Kidney capillary endothelial cell (primary cell): ENCODE measurements at regions not wholly inside any gene's neighbourhood (a gene's known extent, or its start where the extent isn't known, plus 50 kb on each side); places are given as distances from the start of the nearest gene placed in this dataset.
"Not testable (repeated sequence)": the region's sequence is repeated elsewhere in the genome, so short reads cannot be mapped to it uniquely, and the experiment has no call there.

ENCODE experiments used
- DNase-seq: peaks from one replicate; pipeline ENCODE4 v3.0.0-alpha.2; 2018; ENCODE audit warnings: low spot score

- DNase-seq, result no peak
Observed at GRCh38 chrX:143935601-143936000, 51.7 kb downstream of the UBE2NL start.

DNA sequence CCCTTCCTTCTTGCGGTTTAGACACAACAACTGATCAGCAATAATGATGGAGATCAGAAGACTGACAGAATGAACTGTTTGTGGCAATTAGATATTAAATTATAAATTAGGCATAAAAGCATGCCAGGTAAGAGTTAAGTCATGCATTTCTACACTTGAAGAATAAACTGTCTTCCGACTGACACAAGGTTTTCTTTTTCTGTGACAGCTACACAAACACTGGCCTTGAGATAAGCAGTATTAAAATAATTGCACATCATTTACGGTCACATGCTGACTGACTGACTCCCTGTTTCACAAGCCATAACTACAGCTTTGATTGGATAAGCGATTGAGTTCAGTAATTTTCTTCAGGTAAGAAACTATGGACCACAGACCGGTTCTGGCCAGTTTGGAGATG, 56.2 kb downstream of the UBE2NL start:
- DNase-seq, result no peak

DNA sequence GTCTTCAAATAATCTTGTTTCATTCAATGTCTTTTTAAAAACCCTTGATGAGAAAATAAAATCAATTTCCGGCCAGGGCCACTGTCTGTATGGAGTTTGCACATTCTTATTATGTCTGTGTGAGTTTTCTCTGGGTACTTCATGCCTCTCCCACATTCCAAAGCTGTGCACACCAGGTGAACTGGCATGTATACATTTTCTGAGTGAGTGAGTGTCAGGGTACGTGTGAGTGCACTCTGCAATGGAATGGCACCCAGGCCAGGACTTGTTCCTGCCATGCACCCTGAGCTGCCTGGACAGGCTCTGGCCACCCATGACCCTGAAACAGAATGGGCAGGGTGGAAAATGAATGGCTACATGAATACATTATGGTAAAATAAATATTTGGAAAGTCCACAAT, 61.3 kb downstream of the UBE2NL start:
- DNase-seq, result no peak

DNA sequence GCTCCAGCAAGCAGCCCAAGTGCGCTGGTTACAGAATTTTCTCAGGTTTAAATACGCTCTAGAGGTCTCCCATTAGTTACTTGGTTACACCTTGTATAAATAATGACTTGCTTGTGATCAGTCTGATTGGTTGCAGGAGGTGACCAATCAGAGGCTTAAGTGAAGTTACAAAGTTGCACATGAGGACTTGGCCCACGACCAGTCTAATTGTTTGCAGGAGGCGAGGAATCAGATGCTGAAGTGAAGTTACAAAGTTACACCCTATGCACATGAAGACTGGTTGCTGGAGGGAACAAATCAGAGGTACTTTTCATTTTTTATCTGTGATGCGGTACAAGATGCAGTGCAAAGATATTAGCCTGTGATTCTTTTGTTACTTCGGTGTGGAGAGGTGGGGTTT, 80.7 kb downstream of the UBE2NL start:
- DNase-seq, result no peak

DNA sequence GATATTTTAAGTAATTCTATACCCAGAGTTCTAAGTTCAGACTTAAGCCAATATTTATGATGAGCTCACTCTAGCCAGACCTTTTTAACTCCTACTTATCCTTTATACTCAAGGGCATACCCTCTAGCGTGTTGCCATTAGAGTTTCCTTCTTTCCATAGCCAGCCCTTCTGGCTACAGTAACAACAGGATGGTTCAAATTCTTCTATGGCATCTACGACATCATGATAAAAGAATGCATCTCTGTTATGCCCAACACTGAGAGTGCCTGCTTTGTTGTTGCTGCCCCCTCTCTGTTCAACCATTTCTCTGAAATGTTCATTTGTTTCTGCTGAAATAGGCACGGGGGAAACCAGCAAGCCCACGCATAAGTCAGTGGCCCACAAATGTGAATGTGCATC, 104.5 kb downstream of the UBE2NL start:
- DNase-seq, result no peak

DNA sequence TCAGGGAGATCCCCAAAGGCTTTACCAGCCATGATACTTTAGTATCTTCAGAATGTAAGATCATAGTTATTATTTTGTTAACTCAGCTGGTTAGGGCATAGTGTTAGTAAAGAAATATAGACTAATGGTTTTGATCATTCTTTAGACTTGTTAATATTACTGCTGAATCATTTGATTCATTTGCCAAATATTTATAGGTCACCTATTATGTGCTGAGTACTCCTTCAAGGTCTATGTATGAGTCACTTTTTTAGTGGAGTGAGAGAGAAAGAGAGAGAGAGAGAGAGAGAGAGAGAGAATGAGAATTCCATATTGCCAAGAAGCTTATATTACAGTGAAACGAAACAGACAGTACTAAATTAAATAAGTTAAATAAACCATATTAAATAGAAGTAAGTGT, 110.3 kb downstream of the UBE2NL start:
- DNase-seq, result no peak

DNA sequence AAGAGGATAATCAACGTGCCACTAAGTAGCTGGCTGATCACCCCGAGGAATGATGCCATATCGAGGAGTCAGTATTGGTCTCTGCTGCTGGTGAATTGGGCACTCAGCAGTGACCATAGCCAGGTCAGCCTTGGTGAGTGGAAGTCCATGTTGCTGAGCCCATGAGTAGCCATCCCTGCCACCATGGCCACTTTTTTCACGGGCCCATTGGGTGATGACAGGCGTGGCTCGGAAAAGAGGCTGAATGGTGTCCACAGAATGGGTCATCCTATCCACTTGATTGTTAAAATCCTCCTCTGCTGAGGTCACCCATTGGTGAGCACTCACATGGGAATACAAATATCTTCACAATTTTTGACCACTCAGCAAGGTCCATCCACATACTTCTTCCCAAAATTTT, 114.4 kb downstream of the UBE2NL start:
- DNase-seq, result no peak

DNA sequence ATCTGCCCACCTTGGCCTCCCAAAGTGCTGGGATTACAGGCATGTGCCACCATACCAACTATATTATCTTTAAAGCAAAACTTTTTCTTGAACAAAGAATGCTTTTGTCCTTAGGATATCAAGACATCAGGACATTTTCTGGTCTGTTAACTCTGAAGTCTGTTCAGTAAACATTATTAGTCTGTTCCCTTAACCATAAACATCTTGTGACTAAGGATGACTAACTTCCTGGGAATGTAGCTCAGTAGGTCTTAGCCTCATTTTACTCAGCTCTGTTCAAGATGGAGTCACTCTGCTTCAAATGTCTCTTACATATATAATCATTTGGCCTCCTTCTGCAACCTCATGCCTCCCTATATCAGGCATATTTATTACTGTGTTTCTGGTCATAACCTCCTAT, 122.9 kb downstream of the UBE2NL start:
- peak; percentile 2 for DNase-seq

DNA sequence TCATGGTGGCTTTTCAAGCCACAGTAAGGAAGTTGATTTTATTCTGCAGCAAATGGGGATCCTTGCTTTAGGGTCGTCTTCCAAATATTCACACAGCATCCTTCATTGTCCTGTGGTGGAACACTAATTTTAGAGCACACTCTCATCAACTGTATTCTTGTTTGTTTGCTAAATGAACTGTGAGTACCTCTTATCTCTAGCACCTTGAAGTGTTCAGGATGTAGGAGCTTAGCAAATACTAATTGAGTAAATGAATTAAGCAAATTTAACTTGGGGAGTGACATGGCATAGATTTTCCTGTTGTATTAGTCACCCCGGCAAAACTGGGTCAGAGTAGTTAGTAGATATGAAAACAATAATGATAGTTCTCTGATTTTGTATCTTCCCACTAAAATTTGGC, 156.9 kb downstream of the UBE2NL start:
- no peak for DNase-seq

DNA sequence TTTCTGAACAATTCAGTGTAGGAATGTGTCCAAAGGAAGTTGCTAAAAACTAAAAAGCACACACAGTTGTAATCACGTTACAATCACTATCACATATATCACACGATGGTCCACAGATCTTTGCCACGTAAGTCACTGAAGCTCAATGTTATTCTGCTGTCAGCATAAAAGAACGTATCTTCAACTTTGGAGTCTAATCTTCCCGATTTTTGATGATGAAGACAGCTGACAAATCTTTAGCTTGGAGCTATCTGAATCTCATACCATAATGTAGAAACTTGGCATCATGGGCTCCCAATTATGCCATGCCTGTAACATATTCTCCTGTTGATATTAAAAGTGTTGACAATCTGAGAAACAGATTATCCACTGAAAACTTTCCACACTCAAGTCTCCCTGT, 158.4 kb downstream of the UBE2NL start:
- DNase-seq, result no peak

- no peak for DNase-seq
Observed at GRCh38 chrX:144075432-144075831, 191.6 kb downstream of the UBE2NL start.

- not testable (repeated sequence) for DNase-seq
Observed at GRCh38 chrX:144082237-144082636, 198.4 kb downstream of the UBE2NL start.

- not testable (repeated sequence) for DNase-seq
Observed at GRCh38 chrX:144089674-144090073, 205.8 kb downstream of the UBE2NL start.

- DNase-seq, result not testable (repeated sequence)
Observed at GRCh38 chrX:144092116-144092515, 208.2 kb downstream of the UBE2NL start.

DNA sequence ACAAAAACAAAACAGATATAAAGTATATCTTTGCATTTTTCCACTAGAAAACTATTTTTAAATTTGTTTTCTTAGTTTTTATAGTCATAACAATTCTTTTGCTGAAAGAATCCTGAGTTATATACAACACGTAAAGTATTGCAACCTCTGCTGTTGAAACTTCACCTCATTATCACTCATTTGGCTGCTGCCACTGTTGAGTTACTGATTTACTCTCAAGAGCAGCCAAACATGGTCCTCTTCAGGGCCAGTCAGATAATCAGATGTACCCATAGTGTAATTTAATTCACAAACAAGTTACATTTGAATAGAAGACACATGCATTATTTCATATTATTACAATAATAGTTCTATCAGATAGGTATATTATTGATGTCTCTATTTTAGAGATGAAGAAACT, 235.6 kb downstream of the UBE2NL start:
- DNase-seq, result not testable (repeated sequence)

GRCh38 chrX:144121566-144121965, 237.7 kb downstream of the UBE2NL start:
- DNase-seq, result not testable (repeated sequence)

GRCh38 chrX:144127570-144128169, 243.8 kb downstream of the UBE2NL start:
- not testable (repeated sequence) for DNase-seq

DNA sequence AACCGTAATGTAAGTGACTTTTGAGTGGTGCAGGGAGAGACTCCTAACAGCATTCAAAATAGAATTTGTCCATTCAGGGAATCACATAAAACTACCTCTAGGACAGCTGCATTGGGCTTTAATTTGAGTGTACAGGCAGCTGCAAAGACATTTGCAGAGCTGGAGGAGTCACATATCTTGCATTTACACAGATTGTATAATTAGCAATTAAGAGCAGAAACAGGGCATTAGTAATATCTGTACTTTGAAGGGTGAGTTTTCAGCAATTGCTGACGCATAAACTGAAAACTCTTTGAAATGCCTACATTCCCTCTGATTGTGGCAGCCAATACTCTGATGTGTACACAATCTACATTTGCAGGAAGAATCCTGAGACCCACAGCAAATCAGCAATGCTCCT, 245.6 kb downstream of the UBE2NL start:
- not testable (repeated sequence) for DNase-seq

GRCh38 chrX:144130507-144130906, 246.6 kb downstream of the UBE2NL start:
- not testable (repeated sequence) for DNase-seq

DNA sequence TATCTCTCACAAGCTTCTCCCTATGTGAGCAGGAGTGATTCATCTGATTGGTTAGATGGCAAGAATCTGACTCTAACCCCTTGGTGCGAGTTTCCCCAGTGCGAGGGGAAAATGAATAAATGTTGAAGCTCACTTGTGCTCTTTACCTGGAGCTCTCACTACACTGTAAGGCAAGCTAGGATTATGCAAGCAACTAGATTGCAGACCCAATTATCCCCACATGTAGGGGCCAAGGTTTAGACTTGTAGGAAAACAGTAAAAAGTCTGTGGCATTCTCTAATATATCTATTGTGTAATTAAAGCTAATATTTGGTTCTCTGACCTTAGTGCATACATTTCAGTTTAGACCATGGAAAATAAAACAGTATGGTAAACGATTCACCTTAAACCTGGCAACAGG, 247.2 kb downstream of the UBE2NL start:
- not testable (repeated sequence) for DNase-seq

- DNase-seq, result not testable (repeated sequence)
Observed at GRCh38 chrX:144134448-144135119, 250.7 kb downstream of the UBE2NL start.

DNA sequence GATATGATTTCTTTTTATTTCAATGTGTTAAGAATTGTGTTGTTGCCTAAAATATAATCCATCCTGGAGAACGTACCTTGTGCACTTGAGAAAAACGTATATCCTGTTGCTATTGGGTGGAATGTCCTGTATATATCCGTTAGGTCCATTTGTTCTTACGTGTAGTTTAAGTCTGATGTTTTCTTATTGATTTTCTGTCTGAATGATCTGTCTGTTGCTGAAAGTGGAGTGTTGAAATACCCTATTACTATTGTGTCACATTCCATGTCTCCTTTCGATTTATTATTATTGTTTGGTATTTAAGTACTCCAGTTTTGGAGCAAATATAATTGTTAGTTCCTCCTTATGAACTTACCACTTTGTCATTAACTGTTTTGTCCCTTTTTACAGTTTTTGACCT, 270.6 kb downstream of the UBE2NL start:
- DNase-seq, result not testable (repeated sequence)

DNA sequence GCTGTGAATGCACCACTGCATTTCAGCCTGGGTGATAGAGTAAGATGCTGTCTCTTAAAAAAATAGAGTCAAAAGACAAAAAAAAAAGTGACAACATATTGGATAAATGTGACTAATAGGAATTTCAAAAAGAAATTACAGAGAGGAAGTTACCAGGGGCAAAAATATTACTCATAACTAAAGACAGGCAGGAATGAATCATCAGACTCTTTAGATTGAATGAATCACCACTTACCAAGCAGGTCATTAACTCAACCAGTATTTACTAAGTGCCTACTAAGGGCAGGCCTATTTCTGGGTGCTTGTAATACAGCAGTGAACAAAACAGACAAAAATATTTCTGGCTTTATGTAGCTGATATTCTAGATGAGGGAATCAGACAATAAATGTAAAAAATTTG, 301.3 kb downstream of the UBE2NL start:
- not testable (repeated sequence) for DNase-seq

DNA sequence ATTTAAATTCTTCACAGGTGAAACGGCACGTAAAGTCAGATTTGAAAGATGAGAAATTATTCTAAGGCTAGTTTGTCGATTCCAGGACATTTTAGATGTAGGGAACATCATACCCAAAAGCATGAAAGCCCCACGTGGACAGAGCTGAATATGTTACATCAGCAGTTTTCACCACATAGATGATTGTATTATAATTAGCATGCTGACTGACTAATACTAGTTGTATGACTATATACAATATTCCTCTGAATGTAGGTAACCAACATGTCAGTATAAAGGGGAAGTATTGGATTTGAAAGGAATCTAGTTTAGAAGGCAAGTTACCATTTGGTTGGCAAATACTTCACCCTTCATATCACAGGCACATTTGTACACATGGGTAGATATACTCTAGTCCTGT, 304.6 kb downstream of the UBE2NL start:
- not testable (repeated sequence) for DNase-seq
